Dendritic cell treated with granulocyte-macrophage colony-stimulating factor and Interleukin-4, amounts not matched to agents 40 ng/mL and 50 ng/mL, for 4 days (primary cell): ENCODE measurements at regions not wholly inside any gene's neighbourhood (a gene's known extent, or its start where the extent isn't known, plus 50 kb on each side); places are given as distances from the start of the nearest gene placed in this dataset.

ENCODE experiments used
- H3K27ac Mint-ChIP-seq: one replicate; pipeline ENCODE4 v1.8.0; 2022; ENCODE audit warnings: mild to moderate bottlenecking, mixed read lengths
- H3K27me3 Mint-ChIP-seq: one replicate; pipeline ENCODE4 v1.8.0; 2022; ENCODE audit warnings: mild to moderate bottlenecking, mixed read lengths
- H3K36me3 Mint-ChIP-seq: one replicate; pipeline ENCODE4 v1.8.0; 2022; ENCODE audit warnings: low read depth, mixed read lengths
- H3K4me1 Mint-ChIP-seq: one replicate; pipeline ENCODE4 v1.8.0; 2022; ENCODE audit warnings: low read depth, mixed read lengths
- H3K4me3 Mint-ChIP-seq: one replicate; pipeline ENCODE4 v1.8.0; 2022; ENCODE audit warnings: mild to moderate bottlenecking, moderate library complexity, mixed read lengths
- H3K9me3 Mint-ChIP-seq: one replicate; pipeline ENCODE4 v1.8.0; 2022; ENCODE audit warnings: mixed read lengths
- intact Hi-C: fragments of 100-400 bp; cut with micrococcal nuclease; formaldehyde crosslinking; loops from one replicate; pipeline ENCODE4 v1.15.0; 2022

DNA sequence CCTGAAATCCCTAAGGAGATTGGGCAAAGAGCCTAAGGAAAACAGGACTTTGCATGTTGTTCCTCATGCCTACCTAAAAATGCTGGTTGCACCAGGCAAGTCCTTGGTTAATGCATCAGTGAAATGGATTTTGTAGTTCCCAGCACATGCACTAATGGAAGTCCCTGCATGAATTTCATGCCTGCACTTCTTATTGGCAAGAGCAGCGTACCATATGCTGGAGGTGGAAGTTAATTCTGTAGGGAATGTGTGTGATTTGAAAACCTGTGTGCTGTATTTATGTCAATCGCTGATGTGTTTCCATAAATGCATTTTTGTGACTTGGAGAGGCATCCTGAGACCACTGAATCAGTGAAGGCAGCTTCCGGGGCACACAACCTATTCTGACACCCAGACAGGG lies 140.3 kb upstream of the MTNR1B start:
- Mint-ChIP-seq H3K4me3 (no peak overlapping the region), H3K27me3 (no peaks in the 10 kb centered on the region), H3K27ac (no peak overlapping the region), H3K9me3 (no peaks in the 10 kb centered on the region), H3K4me1 (no peaks in the 10 kb centered on the region), H3K36me3 (no peaks in the 10 kb centered on the region)
- intact Hi-C loops: no loop called here

DNA sequence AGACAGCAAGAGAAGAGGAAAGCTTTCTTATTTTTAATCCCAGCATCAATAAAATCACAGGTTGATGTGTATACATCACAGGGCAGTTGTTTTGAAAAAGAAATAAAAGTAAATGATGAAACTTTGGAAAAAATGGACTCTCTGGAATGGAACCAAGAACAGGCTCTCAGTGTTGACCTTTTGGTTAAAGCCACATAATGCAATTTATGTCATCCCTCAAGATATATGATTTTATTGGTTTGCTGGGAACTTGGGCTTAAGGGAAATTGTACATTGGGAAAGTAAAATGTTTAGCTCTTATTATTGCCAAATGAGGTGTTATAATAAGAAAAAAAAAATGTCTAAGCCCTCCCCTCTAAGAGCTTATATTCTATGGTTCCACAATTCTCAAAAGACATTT lies 139.8 kb upstream of the MTNR1B start:
- Mint-ChIP-seq H3K36me3 (no peaks in the 10 kb centered on the region), H3K9me3 (no peaks in the 10 kb centered on the region), H3K4me3 (no peak overlapping the region), H3K4me1 (no peaks in the 10 kb centered on the region), H3K27me3 (no peaks in the 10 kb centered on the region), H3K27ac (no peak overlapping the region)
- intact Hi-C loops: no loop called here

DNA sequence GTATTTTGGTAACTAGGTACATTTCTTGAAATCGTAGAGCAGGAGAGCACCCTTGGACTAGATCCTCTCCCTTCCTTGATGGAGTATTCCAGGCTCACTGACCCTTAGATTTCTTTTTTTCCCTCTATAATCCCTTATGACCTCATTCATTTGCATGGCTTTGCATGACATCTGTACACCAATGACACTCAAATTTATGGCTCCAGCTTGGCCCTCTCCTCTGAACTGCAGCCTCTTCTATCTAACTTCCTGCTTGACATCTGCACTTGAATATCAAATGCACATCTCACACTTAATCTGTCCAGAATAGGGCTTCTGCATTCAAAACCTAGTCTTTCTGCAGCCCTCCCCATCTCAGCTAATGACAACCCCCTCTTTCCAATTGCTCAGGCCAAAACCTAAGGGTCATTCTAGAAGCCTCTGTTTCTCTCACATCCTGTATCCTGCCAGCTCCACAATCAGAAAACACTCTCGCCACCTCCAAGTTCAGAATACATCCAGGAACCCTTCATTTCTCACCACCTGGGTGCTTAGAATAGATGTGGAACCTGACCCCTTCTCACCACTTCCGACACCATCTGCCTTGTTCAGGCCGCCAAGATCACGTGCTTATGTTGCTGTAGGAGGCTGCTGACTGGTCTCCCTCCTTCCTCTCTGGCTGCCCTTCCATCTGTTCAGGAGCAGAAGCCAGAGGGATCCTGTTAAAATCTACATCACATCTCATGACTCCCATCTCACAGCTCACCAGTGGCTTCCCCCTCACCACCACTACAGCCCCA lies 138.9 kb upstream of the MTNR1B start:
- Mint-ChIP-seq H3K9me3 (no peaks in the 10 kb centered on the region), H3K4me1 (no peaks in the 10 kb centered on the region), H3K36me3 (no peaks in the 10 kb centered on the region), H3K27ac (no peak overlapping the region), H3K4me3 (no peak overlapping the region), H3K27me3 (no peaks in the 10 kb centered on the region)
- intact Hi-C loops: no loop called here

DNA sequence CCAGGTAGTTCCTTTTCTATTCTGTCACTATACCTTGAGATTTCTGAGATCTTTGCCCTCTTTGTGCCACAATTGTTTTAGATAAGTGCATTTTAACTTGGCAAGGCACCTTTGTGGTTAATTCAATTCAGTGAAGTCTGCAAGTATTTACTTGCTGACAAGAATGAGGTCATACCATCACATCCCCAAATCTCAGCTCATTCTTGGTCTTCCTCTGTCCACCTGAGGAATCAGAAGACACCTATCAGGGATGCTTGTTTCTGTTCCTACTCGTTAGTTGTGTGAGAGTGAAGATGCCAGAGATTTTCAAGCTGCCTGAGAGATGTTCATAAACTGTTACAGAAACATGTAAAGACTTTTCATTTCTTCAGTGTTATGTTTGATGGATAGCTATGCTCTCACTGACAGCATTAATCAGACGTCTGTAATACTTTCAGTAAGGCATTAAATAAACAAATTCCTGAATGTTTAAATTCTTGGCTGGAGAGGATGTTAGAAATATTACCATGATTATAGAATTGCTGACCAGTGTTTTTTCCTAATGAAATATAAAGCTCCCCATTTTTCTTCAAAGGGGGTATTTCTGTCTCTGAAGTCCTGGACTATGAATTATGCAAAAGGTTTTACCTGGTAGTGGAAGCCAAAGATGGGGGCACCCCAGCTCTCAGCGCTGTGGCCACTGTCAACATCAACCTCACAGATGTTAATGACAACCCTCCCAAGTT lies 135.0 kb upstream of the MTNR1B start:
- no peaks in the 10 kb centered on the region for H3K36me3 Mint-ChIP-seq
- no peak overlapping the region for H3K4me3 Mint-ChIP-seq
- H3K27me3 Mint-ChIP-seq: no peaks in the 10 kb centered on the region
- H3K4me1 Mint-ChIP-seq: no peaks in the 10 kb centered on the region
- H3K9me3 Mint-ChIP-seq: no peaks in the 10 kb centered on the region
- intact Hi-C loops: no loop called here
- no peak overlapping the region for H3K27ac Mint-ChIP-seq

- Mint-ChIP-seq H3K36me3 (no peaks in the 10 kb centered on the region), H3K27ac (no peak overlapping the region), H3K9me3 (no peaks in the 10 kb centered on the region), H3K4me1 (no peaks in the 10 kb centered on the region), H3K4me3 (no peak overlapping the region), H3K27me3 (no peaks in the 10 kb centered on the region)
- intact Hi-C loops: no loop called here
These were observed 131.9 kb upstream of the MTNR1B start for GRCh38 chr11:92837595-92837994.

DNA sequence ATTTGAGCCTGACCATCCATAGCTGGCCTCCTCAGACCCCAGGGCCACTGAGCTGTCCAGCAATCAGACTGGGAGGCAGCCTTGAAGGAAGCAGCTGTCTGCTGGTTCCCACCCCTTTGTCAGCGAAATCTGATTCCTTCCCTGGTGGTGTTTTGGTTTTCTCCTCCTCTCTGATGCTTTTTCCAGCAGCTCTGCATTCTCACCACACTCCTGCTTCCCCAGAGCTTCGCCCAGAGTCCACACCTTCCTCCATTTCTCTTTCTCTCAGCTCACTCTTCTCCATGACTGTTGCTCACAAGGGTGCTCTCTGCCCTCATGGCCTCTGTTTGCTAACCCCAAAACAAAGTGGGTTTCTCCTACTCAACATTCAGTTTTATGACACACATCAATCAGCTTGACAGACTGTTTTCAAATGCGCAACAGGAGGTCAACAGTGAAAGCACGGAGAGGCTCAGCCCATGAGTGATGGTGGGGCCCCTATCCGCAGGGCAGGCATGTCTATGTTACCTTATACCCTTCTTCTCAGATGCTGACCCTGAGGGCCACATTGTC lies 130.6 kb upstream of the MTNR1B start:
- Mint-ChIP-seq H3K4me1 (no peaks in the 10 kb centered on the region), H3K9me3 (no peaks in the 10 kb centered on the region), H3K4me3 (no peak overlapping the region), H3K27me3 (no peaks in the 10 kb centered on the region), H3K27ac (no peak overlapping the region), H3K36me3 (no peaks in the 10 kb centered on the region)
- intact Hi-C loops: no loop called here

- no peak overlapping the region for H3K4me3 Mint-ChIP-seq
- intact Hi-C loops: no loop called here
- H3K4me1 Mint-ChIP-seq: no peaks in the 10 kb centered on the region
- no peaks in the 10 kb centered on the region for H3K36me3 Mint-ChIP-seq
- no peaks in the 10 kb centered on the region for H3K9me3 Mint-ChIP-seq
- no peaks in the 10 kb centered on the region for H3K27me3 Mint-ChIP-seq
- H3K27ac Mint-ChIP-seq: no peak overlapping the region
These were observed 130.0 kb upstream of the MTNR1B start for GRCh38 chr11:92839450-92839849.

- intact Hi-C loops: no loop called here
- Mint-ChIP-seq H3K36me3 (no peaks in the 10 kb centered on the region), H3K4me1 (no peaks in the 10 kb centered on the region), H3K27ac (no peak overlapping the region), H3K4me3 (no peak overlapping the region), H3K27me3 (no peaks in the 10 kb centered on the region), H3K9me3 (no peaks in the 10 kb centered on the region)
These were observed 127.7 kb upstream of the MTNR1B start for GRCh38 chr11:92841719-92842118.

GRCh38 chr11:92843455-92843854 lies 126.0 kb upstream of the MTNR1B start:
- intact Hi-C loops: no loop called here
- Mint-ChIP-seq H3K4me3 (no peak overlapping the region), H3K27ac (no peak overlapping the region), H3K27me3 (no peaks in the 10 kb centered on the region), H3K36me3 (no peaks in the 10 kb centered on the region), H3K4me1 (no peaks in the 10 kb centered on the region), H3K9me3 (no peaks in the 10 kb centered on the region)

- Mint-ChIP-seq H3K4me3 (no peak overlapping the region), H3K36me3 (no peaks in the 10 kb centered on the region), H3K27me3 (no peaks in the 10 kb centered on the region), H3K27ac (no peak overlapping the region), H3K4me1 (no peaks in the 10 kb centered on the region), H3K9me3 (no peaks in the 10 kb centered on the region)
- intact Hi-C loops: no loop called here
These were observed 125.3 kb upstream of the MTNR1B start for GRCh38 chr11:92844197-92844596.

GRCh38 chr11:92845390-92845789 lies 124.1 kb upstream of the MTNR1B start:
- H3K27me3 Mint-ChIP-seq: no peaks in the 10 kb centered on the region
- H3K4me3 Mint-ChIP-seq: no peak overlapping the region
- no peaks in the 10 kb centered on the region for H3K36me3 Mint-ChIP-seq
- H3K4me1 Mint-ChIP-seq: no peaks in the 10 kb centered on the region
- intact Hi-C loops: no loop called here
- no peak overlapping the region for H3K27ac Mint-ChIP-seq
- no peaks in the 10 kb centered on the region for H3K9me3 Mint-ChIP-seq

- H3K36me3 Mint-ChIP-seq: no peaks in the 10 kb centered on the region
- H3K4me3 Mint-ChIP-seq: no peak overlapping the region
- H3K9me3 Mint-ChIP-seq: no peaks in the 10 kb centered on the region
- intact Hi-C loops: no loop called here
- no peaks in the 10 kb centered on the region for H3K27me3 Mint-ChIP-seq
- H3K4me1 Mint-ChIP-seq: no peaks in the 10 kb centered on the region
- H3K27ac Mint-ChIP-seq: no peak overlapping the region
These were observed 123.6 kb upstream of the MTNR1B start for GRCh38 chr11:92845805-92846204.

- Mint-ChIP-seq H3K27me3 (no peaks in the 10 kb centered on the region), H3K4me3 (no peak overlapping the region), H3K27ac (no peak overlapping the region), H3K36me3 (no peaks in the 10 kb centered on the region), H3K9me3 (no peaks in the 10 kb centered on the region), H3K4me1 (no peaks in the 10 kb centered on the region)
- intact Hi-C loops: no loop called here
These were observed 122.8 kb upstream of the MTNR1B start for GRCh38 chr11:92846491-92847125.

DNA sequence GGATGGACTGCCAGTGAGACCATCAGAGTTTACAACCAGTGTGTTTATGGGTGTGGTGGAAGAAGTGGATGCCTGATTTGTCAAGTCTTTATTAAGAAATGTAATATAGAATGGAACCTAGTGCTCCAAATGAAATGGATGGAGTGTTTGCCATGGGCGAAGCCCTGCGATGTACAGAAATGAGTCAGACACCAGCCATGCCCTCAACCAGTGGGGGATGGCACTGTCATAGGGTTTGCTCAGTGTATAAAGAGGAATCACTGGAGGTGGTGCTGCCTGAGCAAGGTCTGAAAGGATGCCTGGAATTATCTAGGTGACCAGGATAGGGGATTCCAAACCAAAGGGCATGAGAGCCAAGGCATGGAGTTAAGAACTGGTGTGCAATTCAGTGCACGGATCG lies 120.9 kb upstream of the MTNR1B start:
- Mint-ChIP-seq H3K4me1 (no peaks in the 10 kb centered on the region), H3K27ac (no peak overlapping the region), H3K27me3 (no peaks in the 10 kb centered on the region), H3K9me3 (no peaks in the 10 kb centered on the region), H3K36me3 (no peaks in the 10 kb centered on the region), H3K4me3 (no peak overlapping the region)
- intact Hi-C loops: no loop called here
